Lung (tissue), 11 donors: ENCODE measurements at regions not wholly inside any gene's neighbourhood (a gene's known extent, or its start where the extent isn't known, plus 50 kb on each side); places are given as distances from the start of the nearest gene placed in this dataset.
A peak's percentile ranks its signal among the peaks of the same experiment; 100 is the strongest.

Experiments
- ATAC-seq: fragments of 200-7000 bp; cut with Tn5 transposase; one replicate; pipeline ENCODE4 v1.9.1; 2020; ENCODE audit warnings: moderate number of reproducible peaks; ENCODE audit not compliant: insufficient read depth, low FRiP score
- DNase-seq, 3 donors: peaks; one replicate each; pipeline ENCODE4 v3.0.0-alpha.2; 2013 to 2017
- H3K27ac ChIP-seq, 2 donors: one replicate each; pipeline ENCODE4 v1.5.1; 2013; ENCODE audit warnings: mild to moderate bottlenecking in 2 of 2, moderate library complexity in 2 of 2, control low read depth in 1 of 2, inconsistent platforms in 1 of 2, low read depth in 1 of 2, low read length in 1 of 2
- H3K27me3 ChIP-seq, 3 donors: one replicate each; pipeline ENCODE4 v1.5.1; 2013; ENCODE audit warnings: low read length in 2 of 3; ENCODE audit not compliant: control insufficient read depth in 3 of 3, insufficient read depth in 3 of 3
- H3K36me3 ChIP-seq, 4 donors: one replicate each; pipeline ENCODE4 v1.5.1; 2013; ENCODE audit warnings: low read length in 4 of 4, mild to moderate bottlenecking in 1 of 4, moderate library complexity in 1 of 4; ENCODE audit not compliant: control insufficient read depth in 4 of 4, insufficient read depth in 4 of 4
- H3K4me1 ChIP-seq, 5 donors: one replicate each; pipeline ENCODE4 v1.5.1; 2013; ENCODE audit warnings: low read length in 5 of 5, mild to moderate bottlenecking in 2 of 5, moderate library complexity in 1 of 5; ENCODE audit not compliant: control insufficient read depth in 5 of 5, insufficient read depth in 5 of 5
- H3K4me3 ChIP-seq: one replicate; pipeline ENCODE4 v1.5.1; 2013; ENCODE audit warnings: mild to moderate bottlenecking, control low read depth, moderate library complexity
- H3K9ac ChIP-seq, 2 donors: one replicate each; pipeline ENCODE4 v1.5.1; 2013; ENCODE audit warnings: low read length in 2 of 2, control low read depth in 1 of 2; ENCODE audit not compliant: insufficient read depth in 1 of 2
- H3K9me3 ChIP-seq, 4 donors: one replicate each; pipeline ENCODE4 v1.5.1; 2013; ENCODE audit warnings: low read length in 3 of 4, mild to moderate bottlenecking in 1 of 4, moderate library complexity in 1 of 4; ENCODE audit not compliant: control insufficient read depth in 4 of 4, insufficient read depth in 3 of 4
- WGBS, 2 donors: extraction: QIAGEN DNeasy Blood & Tissue Kit; methylation state at CpG; one replicate each; pipeline ENCODE4 v1.1.7; 2013; 5-methylcytosine and 5-hydroxymethylcytosine counted together
- TF ChIP-seq, protein P1 (sequence below): IDR thresholded peaks from 2 replicates; pipeline ENCODE4 v1.5.1; 2012; ENCODE audit warnings: mild to moderate bottlenecking; ENCODE audit errors: control extremely low read depth, extremely low read depth
- donor health status: control.
- donor health status: control.
- donor health status: Bipolar disorder and iron deficiency.
- donor health status: healthy.
- donor health status: DM: yes; HTN: yes; CAD: no.

- ATAC-seq = no peak
- Histone ChIP-seq H3K9me3 (no peaks in the 10 kb centered on the region), H3K36me3 (no peaks in the 10 kb centered on the region), H3K27me3 (no peaks in the 10 kb centered on the region), H3K4me3 (no peak overlapping the region), H3K4me1 (peaks cover 0 to 15% (median 8%) of the 10 kb centered on the region in 5 donors), H3K9ac (no peak overlapping the region), H3K27ac (no peak overlapping the region)
- TF ChIP-seq, protein P1, sequence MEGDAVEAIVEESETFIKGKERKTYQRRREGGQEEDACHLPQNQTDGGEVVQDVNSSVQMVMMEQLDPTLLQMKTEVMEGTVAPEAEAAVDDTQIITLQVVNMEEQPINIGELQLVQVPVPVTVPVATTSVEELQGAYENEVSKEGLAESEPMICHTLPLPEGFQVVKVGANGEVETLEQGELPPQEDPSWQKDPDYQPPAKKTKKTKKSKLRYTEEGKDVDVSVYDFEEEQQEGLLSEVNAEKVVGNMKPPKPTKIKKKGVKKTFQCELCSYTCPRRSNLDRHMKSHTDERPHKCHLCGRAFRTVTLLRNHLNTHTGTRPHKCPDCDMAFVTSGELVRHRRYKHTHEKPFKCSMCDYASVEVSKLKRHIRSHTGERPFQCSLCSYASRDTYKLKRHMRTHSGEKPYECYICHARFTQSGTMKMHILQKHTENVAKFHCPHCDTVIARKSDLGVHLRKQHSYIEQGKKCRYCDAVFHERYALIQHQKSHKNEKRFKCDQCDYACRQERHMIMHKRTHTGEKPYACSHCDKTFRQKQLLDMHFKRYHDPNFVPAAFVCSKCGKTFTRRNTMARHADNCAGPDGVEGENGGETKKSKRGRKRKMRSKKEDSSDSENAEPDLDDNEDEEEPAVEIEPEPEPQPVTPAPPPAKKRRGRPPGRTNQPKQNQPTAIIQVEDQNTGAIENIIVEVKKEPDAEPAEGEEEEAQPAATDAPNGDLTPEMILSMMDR = no peak
- no peak for DNase-seq
Measured at GRCh38 chr14:51521764-51522163, 129.9 kb upstream of the FRMD6 start.

GRCh38 chr14:51523243-51523642, 128.5 kb upstream of the FRMD6 start:
- ATAC-seq (no peak), DNase-seq (no peak)
- no peaks in the 10 kb centered on the region for H3K36me3 ChIP-seq
- no peak overlapping the region for H3K9ac ChIP-seq
- WGBS, 2 donors = 88 to 95% methylated on average over 4 of the region's 4 CpGs
- TF ChIP-seq, protein P1 = no peak
- no peaks in the 10 kb centered on the region for H3K9me3 ChIP-seq
- H3K4me3 ChIP-seq = no peak overlapping the region
- no peaks in the 10 kb centered on the region for H3K27me3 ChIP-seq
- H3K27ac ChIP-seq = no peak overlapping the region
- H3K4me1 ChIP-seq = peaks cover 0 to 6% (median 0%) of the 10 kb centered on the region in 5 donors

GRCh38 chr14:51525739-51526138, 126.0 kb upstream of the FRMD6 start:
- WGBS, 2 donors = 95 to 96% methylated on average over 3 of the region's 3 CpGs
- H3K9me3 ChIP-seq = no peaks in the 10 kb centered on the region
- TF ChIP-seq, protein P1 = no peak
- H3K9ac ChIP-seq = no peak overlapping the region
- ATAC-seq = no peak
- H3K4me1 ChIP-seq = peaks cover 0 to 10% (median 0%) of the 10 kb centered on the region in 5 donors
- H3K4me3 ChIP-seq = no peak overlapping the region
- H3K27ac ChIP-seq = no peak overlapping the region
- no peaks in the 10 kb centered on the region for H3K36me3 ChIP-seq
- DNase-seq = no peak
- no peaks in the 10 kb centered on the region for H3K27me3 ChIP-seq

DNA sequence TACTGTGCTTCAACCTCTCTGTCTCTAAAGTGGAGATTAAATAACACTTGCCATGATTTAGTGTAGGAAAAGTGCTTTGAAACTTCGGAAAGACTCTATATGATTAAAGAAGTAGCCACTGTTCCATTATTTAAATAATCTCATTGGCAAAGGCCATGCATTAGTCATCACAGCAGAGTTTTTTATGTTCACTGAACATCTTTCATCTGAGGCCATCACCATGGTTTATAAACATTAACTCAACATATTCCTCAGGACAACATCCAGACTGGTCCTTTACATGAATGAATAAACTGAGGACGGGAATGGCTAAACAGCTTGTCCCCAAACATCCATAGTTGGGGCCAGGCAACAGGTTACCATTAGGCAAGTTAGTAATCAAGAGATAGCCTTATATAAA, 124.6 kb upstream of the FRMD6 start:
- no peaks in the 10 kb centered on the region for H3K9me3 ChIP-seq
- 69% methylated on average over 2 of the region's 2 CpGs for WGBS, 2 donors
- no peaks in the 10 kb centered on the region for H3K36me3 ChIP-seq
- H3K27ac ChIP-seq = no peak overlapping the region
- TF ChIP-seq, protein P1 = no peak
- H3K9ac ChIP-seq = no peak overlapping the region
- H3K27me3 ChIP-seq = no peaks in the 10 kb centered on the region
- DNase-seq (peak in 2 of 3 donors; percentile 46 to 63), ATAC-seq (no peak)
- peaks cover 0 to 10% (median 0%) of the 10 kb centered on the region in 5 donors for H3K4me1 ChIP-seq
- no peak overlapping the region for H3K4me3 ChIP-seq
